ENCODE measurements at regions not wholly inside any gene's neighbourhood (a gene's known extent, or its start where the extent isn't known, plus 50 kb on each side); places are given as distances from the start of the nearest gene placed in this dataset.

DNA sequence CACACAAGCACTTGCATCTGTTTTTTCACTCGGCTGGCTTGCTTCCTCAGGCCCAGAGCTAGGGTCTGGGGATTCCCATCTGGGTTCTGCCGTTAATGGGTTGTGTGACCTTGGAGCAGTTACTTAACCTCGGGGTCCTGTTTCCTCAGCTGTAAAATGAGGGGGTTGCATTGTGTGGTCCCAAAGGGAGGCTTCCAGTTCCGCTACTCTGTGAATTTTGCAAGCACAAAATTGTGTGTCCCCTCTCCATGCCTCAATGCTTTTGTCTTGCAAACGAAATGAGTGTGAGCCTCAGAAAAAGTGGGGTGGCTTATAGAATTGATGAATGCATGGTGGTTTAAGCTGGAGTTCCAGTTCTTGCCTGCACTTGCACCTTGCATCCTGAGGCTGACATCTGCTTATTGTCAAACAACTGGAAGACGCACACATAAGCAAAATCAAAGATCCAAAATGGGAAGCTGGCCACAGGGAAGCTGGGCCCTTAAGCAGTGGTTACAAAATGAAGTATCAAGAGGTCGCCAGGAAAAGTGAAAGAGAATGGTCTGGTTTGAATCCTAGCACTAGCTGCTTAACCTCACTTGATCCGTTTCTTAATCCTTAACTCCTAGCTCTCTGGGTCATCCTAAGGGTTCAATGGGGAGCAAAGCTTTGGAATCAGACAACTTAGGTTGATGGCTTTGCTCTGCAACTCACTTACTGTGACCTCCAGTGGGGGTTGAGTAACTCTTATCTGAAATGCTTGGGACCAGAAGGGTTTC, 490.6 kb downstream of the DHX35 start:
- H2AFZ ChIP-seq, result no peak overlapping the region
- H3K9me2 ChIP-seq (replicated peaks; ENCODE audit: insufficient read depth), result no peaks in the 10 kb centered on the region
- no peaks in the 10 kb centered on the region for H3K36me3 ChIP-seq (replicated peaks; ENCODE audit: insufficient read depth, low read depth)
- no peak overlapping the region for H3K4me2 ChIP-seq
- H3K27ac ChIP-seq, result no peak overlapping the region
- no peaks in the 10 kb centered on the region for H4K20me1 ChIP-seq (ENCODE audit: insufficient read depth, poor library complexity, severe bottlenecking)
- WGBS (ENCODE audit: low lambda C conversion rate, missing lambda C conversion rate), result 63% methylated on average over 8 of the region's 8 CpGs
- no peaks in the 10 kb centered on the region for H3K79me2 ChIP-seq
- H3K27me3 ChIP-seq, result no peaks in the 10 kb centered on the region
- no peak for TF ChIP-seq EZH2phosphoT487 (IDR thresholded peaks at IDR 0.05; ENCODE audit: low read depth, severe bottlenecking, unreplicated experiment)
- TF ChIP-seq, protein P1, sequence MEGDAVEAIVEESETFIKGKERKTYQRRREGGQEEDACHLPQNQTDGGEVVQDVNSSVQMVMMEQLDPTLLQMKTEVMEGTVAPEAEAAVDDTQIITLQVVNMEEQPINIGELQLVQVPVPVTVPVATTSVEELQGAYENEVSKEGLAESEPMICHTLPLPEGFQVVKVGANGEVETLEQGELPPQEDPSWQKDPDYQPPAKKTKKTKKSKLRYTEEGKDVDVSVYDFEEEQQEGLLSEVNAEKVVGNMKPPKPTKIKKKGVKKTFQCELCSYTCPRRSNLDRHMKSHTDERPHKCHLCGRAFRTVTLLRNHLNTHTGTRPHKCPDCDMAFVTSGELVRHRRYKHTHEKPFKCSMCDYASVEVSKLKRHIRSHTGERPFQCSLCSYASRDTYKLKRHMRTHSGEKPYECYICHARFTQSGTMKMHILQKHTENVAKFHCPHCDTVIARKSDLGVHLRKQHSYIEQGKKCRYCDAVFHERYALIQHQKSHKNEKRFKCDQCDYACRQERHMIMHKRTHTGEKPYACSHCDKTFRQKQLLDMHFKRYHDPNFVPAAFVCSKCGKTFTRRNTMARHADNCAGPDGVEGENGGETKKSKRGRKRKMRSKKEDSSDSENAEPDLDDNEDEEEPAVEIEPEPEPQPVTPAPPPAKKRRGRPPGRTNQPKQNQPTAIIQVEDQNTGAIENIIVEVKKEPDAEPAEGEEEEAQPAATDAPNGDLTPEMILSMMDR (IDR thresholded peaks at IDR 0.05; ENCODE audit: poor library complexity), result no peak
- no peak for TF ChIP-seq EZH2 (IDR thresholded peaks at IDR 0.05; ENCODE audit: borderline replicate concordance)
- H3K4me3 ChIP-seq, result no peak overlapping the region
- no peak for DNase-seq (ENCODE audit: low spot score)
- H3K4me1 ChIP-seq (ENCODE audit: insufficient read depth), result no peaks in the 10 kb centered on the region
- H3K9me3 ChIP-seq (ENCODE audit: low read depth), result no peaks in the 10 kb centered on the region

DNA sequence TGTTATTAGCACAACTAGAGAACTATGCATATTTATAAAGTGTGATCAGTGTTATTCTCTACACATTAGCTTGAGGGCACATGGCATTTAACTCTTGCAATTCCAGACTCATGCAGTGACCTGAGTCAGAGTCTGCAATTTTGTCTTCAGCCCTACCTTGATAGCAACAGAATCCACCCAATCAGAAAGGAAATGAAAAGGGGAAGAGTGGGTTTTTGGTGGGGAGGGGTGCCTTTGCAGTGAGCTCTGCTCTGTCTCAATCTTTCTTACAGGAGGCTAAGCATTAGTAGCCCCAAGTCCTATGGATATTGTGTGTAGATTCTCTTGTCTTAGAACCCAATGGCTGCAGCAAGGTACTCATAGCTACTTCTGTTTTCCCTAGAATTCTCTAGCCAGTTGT, 489.2 kb downstream of the DHX35 start:
- Histone ChIP-seq H3K27ac (no peak overlapping the region), H3K27me3 (no peaks in the 10 kb centered on the region), H3K36me3 (replicated peaks; ENCODE audit: insufficient read depth, low read depth) (no peaks in the 10 kb centered on the region), H3K4me1 (ENCODE audit: insufficient read depth) (no peaks in the 10 kb centered on the region), H2AFZ (no peak overlapping the region), H3K4me3 (no peak overlapping the region), H3K9me2 (replicated peaks; ENCODE audit: insufficient read depth) (no peaks in the 10 kb centered on the region), H4K20me1 (ENCODE audit: insufficient read depth, poor library complexity, severe bottlenecking) (no peaks in the 10 kb centered on the region), H3K79me2 (no peaks in the 10 kb centered on the region), H3K4me2 (no peak overlapping the region), H3K9me3 (ENCODE audit: low read depth) (no peaks in the 10 kb centered on the region)
- DNase-seq (ENCODE audit: low spot score), result no peak
- TF ChIP-seq EZH2 (IDR thresholded peaks at IDR 0.05; ENCODE audit: borderline replicate concordance) (no peak), EZH2phosphoT487 (IDR thresholded peaks at IDR 0.05; ENCODE audit: low read depth, severe bottlenecking, unreplicated experiment) (no peak)
- TF ChIP-seq, protein P1 (IDR thresholded peaks at IDR 0.05; ENCODE audit: poor library complexity), result no peak

DNA sequence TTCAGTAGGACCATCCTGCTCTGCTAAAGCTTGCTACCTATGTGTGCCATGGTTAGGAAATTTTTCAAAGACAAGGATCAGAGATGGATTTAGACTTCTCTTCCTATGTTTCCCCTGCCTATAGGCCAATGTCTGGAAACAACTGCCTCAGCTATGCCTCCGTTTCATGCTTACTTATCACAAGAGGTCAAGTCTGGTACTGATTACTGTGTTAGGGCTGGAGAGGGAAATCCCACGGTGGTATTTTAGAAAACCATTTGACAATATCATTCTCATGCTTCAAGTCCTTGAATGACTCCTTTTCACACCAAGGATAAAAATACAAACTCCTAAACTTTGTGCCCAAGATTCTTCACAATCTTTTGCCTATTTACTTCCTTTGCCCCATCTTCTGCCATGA, 484.3 kb downstream of the DHX35 start:
- no peak for DNase-seq (ENCODE audit: low spot score)
- H3K9me3 ChIP-seq (ENCODE audit: low read depth), result no peaks in the 10 kb centered on the region
- H3K27me3 ChIP-seq, result no peaks in the 10 kb centered on the region
- TF ChIP-seq EZH2 (IDR thresholded peaks at IDR 0.05; ENCODE audit: borderline replicate concordance), result no peak
- no peak for TF ChIP-seq EZH2phosphoT487 (IDR thresholded peaks at IDR 0.05; ENCODE audit: low read depth, severe bottlenecking, unreplicated experiment)
- TF ChIP-seq, protein P1 (IDR thresholded peaks at IDR 0.05; ENCODE audit: poor library complexity), result no peak
- H3K36me3 ChIP-seq (replicated peaks; ENCODE audit: insufficient read depth, low read depth), result no peaks in the 10 kb centered on the region
- H3K4me1 ChIP-seq (ENCODE audit: insufficient read depth), result no peaks in the 10 kb centered on the region
- no peak overlapping the region for H2AFZ ChIP-seq
- no peak overlapping the region for H3K4me2 ChIP-seq
- H4K20me1 ChIP-seq (ENCODE audit: insufficient read depth, poor library complexity, severe bottlenecking), result no peaks in the 10 kb centered on the region
- no peaks in the 10 kb centered on the region for H3K9me2 ChIP-seq (replicated peaks; ENCODE audit: insufficient read depth)
- no peaks in the 10 kb centered on the region for H3K79me2 ChIP-seq
- WGBS (ENCODE audit: low lambda C conversion rate, missing lambda C conversion rate), result 33% methylated on average over 2 of the region's 2 CpGs
- H3K4me3 ChIP-seq, result no peak overlapping the region
- no peak overlapping the region for H3K27ac ChIP-seq
